ENCODE measurements at regions not wholly inside any gene's neighbourhood (a gene's known extent, or its start where the extent isn't known, plus 50 kb on each side); places are given as distances from the start of the nearest gene placed in this dataset.

GRCh38 chr4:77310931-77311330, 153.9 kb downstream of the CCNG2 start:
- TF ChIP-seq CTCF (IDR thresholded peaks at IDR 0.05; ENCODE audit: insufficient read depth, low read length): no peak
- no peak for TF ChIP-seq SPI1 (IDR thresholded peaks at IDR 0.05; ENCODE audit: borderline replicate concordance, low read depth)
- TF ChIP-seq REST (IDR thresholded peaks at IDR 0.05; ENCODE audit: insufficient replicate concordance, low read depth): no peak
- no peak for TF ChIP-seq GABPA (IDR thresholded peaks at IDR 0.05; ENCODE audit: low read depth)
